HG02623 (cell line): ENCODE measurements at regions not wholly inside any gene's neighbourhood (a gene's known extent, or its start where the extent isn't known, plus 50 kb on each side); places are given as distances from the start of the nearest gene placed in this dataset.
"Not testable (repeated sequence)": the region's sequence is repeated elsewhere in the genome, so short reads cannot be mapped to it uniquely, and the experiment has no call there.

Source experiments
- ATAC-seq: cut with Tn5 transposase; IDR thresholded peaks from one replicate; pipeline ENCODE4 v1.9.1; 2021; ENCODE audit warnings: moderate library complexity; ENCODE audit not compliant: unreplicated experiment

- no peak for ATAC-seq
Measured at GRCh38 chr18:39620551-39621168, 2055.1 kb upstream of the CELF4 start.

DNA sequence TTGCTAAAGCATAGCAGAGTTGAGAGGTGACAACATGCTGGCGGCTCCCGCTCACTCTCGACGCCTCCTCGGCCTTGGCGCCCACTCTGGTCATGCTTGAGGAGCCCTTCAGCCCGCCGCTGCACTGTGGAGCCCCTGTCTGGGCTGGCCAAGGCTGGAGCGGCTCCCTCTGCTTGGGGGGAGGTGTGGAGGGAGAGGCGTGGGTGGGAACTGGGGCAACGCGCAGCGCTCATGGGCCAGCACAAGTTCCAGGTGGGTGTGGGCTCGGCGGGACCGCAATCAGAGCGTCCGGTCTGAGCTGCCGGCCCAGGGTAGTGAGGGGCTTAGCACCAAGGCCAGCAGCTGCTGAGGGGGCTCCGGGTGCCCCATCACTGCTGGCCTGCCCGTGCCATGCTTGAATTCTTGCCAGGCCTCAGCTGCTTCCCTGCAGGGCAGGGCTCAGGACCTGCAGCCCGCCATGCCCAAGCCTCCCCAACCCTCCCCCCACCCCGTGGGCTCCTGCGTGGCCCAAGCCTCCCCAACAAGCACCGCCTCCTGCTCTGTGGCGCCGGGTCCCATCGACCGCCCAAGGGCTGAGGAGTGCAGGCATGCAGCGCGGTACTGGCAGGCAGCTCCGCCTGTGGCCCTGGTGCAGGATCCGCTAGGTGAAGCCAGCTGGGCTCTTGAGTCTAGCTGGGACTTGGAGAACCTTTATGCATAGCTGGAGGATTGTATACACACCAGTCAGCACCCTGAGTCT is 2052.8 kb upstream of the CELF4 start:
- no peak for ATAC-seq

DNA sequence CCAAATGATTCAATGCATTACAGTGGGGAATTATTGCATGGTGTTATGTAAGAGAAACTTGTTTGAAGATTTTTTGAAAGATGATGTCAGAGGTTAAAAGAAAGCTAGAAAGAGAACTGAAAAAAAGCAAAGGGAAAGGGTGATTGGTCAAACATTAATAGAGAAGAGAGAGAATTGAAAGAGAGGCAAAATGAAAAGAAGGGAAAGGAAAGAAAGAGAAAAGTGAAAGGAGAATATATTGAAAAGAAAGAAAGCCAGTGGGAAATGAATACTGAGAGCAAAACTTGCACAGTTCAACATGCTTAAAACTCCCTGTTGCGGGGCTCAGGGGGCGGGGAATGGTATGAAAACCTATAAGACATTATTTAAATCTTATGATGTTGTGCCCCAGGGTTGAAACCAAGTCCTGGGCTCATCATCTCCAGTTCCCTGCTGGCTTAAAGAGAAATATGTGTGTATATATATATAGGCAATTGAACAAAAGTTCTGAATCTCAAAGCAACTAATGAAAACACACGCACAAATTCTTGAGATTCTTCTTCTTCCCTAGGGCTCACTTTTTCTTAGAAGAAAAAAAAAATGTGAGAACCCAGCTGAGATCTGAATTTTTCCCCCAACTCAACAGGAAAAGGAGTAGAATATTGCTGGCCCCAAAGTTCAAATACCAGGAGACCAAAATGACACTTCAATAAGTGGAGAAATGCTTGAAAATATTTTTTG is 2045.9 kb upstream of the CELF4 start:
- no peak for ATAC-seq

DNA sequence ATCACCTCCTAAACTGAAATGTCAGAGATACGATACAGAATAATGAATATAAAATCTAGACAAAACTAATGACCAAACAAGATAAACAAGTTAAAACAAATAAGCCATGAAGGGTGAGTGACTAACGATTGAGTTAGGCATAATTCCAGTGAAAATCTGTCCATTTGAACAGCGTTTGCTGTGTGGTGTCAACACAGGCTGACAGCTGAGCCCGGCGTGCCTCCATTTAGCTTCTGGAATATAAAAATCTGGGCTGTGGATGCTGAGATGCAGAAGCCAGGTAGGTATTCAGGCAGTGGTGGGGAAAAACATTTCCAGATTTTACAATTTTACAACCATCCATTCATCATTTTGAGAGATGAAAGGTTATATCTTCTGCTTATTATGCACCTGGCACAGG is 2041.4 kb upstream of the CELF4 start:
- no peak for ATAC-seq

- ATAC-seq, result no peak
Measured at GRCh38 chr18:39604836-39605235, 2039.2 kb upstream of the CELF4 start.

DNA sequence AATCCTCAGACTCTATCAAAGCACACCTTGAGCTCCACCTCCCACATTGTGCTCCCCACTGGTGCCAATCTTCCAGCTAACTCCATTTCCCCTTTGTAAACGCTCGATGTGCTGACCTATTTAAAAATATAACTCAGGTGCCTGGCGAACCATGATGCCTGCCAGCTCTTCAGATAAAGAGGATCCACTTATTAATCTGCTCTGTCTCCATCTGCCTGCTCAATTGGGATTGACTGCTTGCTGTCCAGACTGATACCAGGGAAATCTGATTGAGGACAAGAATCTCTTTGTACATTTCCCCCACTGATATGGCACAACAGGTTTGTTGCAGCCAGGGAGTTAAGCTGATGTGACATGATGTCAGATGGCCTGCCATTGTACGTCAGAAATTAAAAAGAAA is 2036.5 kb upstream of the CELF4 start:
- no peak for ATAC-seq

GRCh38 chr18:39600894-39601293 is 2035.3 kb upstream of the CELF4 start:
- ATAC-seq, result no peak

DNA sequence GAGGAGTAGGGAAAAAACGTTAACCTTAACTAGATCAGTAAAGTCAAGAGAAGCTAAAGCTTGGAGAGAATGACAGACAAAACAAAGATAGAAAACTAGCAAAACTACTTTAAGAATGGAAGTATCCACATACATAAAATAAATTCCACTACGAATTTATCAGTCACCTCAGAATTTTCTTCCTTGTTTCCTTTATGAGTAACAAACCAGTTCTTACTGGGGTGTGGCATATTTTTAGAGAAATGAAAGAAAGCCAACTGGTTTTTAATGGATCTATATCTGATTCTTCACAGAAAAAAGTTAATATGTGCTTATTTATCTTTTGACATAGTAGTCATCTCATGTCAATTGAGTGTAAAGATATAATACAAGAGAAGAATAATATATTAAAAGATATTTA is 2033.7 kb upstream of the CELF4 start:
- no peak for ATAC-seq

- ATAC-seq, result no peak
Measured at GRCh38 chr18:39596891-39597290, 2031.3 kb upstream of the CELF4 start.

- no peak for ATAC-seq
Measured at GRCh38 chr18:39596221-39596620, 2030.6 kb upstream of the CELF4 start.

DNA sequence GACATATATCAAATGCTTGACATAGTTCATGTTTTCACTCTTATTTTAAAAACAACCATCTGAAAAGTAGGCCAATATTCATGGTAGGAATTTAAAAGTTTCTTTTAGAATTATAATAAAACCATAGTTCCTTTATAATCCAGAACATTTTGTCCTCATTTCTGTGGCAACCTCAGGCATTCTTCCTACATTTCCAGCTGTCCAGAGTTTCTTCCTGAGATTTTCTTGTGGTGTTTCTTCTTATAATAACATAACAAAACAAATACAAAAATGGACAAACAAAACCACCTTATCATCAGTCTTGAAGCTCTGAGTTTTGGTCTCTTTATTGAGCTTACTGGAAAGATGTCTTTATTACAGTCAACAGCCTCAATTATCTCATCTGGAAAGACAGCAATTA is 2028.6 kb upstream of the CELF4 start:
- ATAC-seq, result no peak

DNA sequence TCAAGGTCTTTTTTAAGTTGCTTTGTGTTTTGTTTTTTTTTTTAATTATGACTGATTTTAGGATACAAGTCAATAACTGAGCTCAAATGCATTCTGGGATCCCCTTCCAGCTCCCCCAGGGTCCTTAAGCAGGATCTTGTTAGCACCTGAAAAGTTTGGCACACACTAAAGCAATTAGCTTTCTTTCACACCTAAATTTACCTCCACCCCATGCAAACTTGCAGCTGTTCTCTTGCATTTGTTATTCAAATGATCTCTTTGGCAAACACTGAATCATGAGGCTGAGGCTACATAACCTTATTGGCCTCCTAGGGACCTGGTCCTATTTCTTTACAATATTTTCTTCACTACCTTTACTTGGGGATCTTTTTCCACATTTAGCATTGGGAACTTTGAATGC is 2026.1 kb upstream of the CELF4 start:
- no peak for ATAC-seq

DNA sequence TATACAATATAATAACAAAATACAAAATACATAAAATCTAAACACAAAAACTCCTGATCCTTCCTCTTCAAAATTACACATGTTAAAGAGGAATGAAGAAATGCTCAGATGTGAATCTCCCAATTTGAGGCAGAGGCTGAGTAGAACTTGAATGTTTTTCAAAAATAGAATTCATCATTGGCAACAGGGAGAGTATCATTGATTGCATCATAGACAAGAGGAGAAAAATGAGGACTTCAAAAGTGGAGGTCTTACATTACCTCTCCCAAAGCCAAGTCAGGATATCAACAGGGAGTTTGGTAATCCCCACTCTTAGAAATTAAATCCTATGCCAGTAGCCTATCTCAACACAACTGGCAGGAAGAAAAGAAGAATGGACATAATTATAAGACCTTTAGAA is 2023.9 kb upstream of the CELF4 start:
- ATAC-seq, result no peak

GRCh38 chr18:39587586-39587985 is 2022.0 kb upstream of the CELF4 start:
- no peak for ATAC-seq

- ATAC-seq, result no peak
Measured at GRCh38 chr18:39586741-39587140, 2021.1 kb upstream of the CELF4 start.

- ATAC-seq, result no peak
Measured at GRCh38 chr18:39574897-39575296, 2009.3 kb upstream of the CELF4 start.

GRCh38 chr18:39571511-39571910 is 2005.9 kb upstream of the CELF4 start:
- no peak for ATAC-seq

DNA sequence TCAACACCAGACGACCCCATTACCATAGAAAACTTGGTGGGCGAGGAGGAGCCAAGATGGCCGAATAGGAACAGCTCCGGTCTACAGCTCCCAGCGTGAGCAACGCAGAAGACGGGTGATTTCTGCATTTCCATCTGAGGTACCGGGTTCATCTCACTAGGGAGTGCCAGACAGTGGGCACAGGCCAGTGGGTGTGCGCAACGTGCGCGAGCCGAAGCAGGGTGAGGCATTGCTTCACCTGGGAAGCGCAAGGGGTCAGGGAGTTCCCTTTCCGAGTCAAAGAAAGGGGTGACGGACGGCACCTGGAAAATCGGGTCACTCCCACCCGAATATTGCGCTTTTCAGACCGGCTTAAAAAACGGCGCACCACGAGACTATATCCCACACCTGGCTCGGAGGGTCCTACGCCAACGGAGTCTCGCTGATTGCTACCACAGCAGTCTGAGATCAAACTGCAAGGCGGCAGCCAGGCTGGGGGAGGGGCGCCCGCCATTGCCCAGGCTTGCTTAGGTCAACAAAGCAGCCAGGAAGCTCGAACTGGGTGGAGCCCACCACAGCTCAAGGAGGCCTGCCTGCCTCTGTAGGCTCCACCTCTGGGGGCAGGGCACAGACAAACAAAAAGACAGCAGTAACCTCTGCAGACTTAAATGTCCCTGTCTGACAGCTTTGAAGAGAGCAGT is 2000.1 kb upstream of the CELF4 start:
- ATAC-seq, result not testable (repeated sequence)

DNA sequence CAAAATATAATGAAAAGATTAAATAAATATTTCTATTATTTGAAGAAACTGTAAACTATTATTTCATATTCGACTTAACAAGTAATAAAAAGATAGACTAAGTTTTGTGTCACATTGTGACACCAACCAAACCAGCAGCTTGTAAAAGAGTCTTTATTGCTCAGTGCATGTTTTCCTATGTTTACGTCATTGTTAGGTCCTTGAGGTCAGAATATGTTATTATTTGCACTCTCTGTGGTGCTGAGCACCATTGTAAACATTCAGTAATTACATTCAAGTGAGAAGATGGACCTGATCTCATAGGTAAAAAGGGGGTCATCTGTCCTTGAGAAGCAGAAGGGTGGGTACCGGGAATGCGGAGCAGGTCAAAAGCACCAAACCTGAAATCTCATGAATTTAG is 1999.1 kb upstream of the CELF4 start:
- ATAC-seq, result no peak

GRCh38 chr18:39561126-39561525 is 1995.5 kb upstream of the CELF4 start:
- ATAC-seq, result no peak

DNA sequence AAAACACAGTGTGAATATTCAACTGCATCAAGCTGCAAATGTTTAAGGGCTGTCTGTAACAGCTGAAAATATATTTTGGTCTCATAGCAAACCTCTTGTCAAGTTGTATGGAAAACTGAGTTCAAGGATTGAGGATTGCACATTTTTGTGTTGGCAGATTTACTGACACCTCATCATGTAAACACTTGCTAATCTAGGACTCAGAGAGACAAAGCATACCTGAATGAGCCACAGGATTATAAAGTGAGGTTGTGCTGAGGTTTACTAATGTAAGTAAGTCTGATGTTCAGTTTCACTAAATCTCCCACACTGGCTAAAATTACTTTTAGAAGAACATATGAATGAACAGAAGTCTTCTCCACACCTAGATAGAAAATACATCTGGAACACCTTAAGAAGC is 1993.1 kb upstream of the CELF4 start:
- no peak for ATAC-seq

DNA sequence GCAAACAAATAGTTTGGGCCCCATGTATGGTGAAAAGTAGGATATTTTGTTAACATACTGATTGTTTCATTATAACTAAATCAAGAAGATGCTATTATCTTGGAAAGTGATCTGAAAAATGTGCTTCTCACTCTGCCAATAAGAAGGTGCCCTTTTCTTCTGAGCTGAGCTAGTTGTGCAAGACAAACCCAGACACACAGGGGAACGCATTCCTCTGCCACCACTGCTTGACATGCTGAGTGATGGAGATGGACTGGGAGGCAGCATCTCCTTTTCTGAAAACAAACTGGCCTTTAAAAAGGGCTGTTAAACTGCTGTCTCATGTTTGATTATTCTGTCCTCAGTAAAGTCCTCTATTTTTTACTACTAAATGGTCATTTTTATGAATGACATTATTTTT is 1989.9 kb upstream of the CELF4 start:
- no peak for ATAC-seq
